Left lung (tissue), 4 donors: ENCODE measurements at regions not wholly inside any gene's neighbourhood (a gene's known extent, or its start where the extent isn't known, plus 50 kb on each side); places are given as distances from the start of the nearest gene placed in this dataset.

Source experiments
- ATAC-seq: fragments of 200-7000 bp; cut with Tn5 transposase; one replicate; pipeline ENCODE4 v1.9.1; 2020; ENCODE audit warnings: moderate library complexity
- DNase-seq, 4 donors: peaks; one replicate each; pipeline ENCODE4 v3.0.0-alpha.2; 2013 to 2020
- H3K27ac ChIP-seq, 2 donors: fragments of 200-600 bp; sonication (generic) in 1 of 2; one replicate each; pipeline versions ENCODE4 v1.5.0 to v1.8.0; 2020 to 2021
- H3K27me3 ChIP-seq, 2 donors: fragments of 200-600 bp; sonication (generic) in 1 of 2; one replicate each; pipeline versions ENCODE4 v1.5.0 to v1.8.0; 2020 to 2021
- H3K36me3 ChIP-seq, 2 donors: fragments of 200-600 bp; sonication (generic) in 1 of 2; one replicate each; pipeline versions ENCODE4 v1.5.0 to v1.8.0; 2020 to 2021
- H3K4me1 ChIP-seq, 2 donors: fragments of 200-600 bp; one replicate each; pipeline ENCODE4 v1.8.0; 2021
- H3K4me3 ChIP-seq, 2 donors: fragments of 200-600 bp; sonication (generic) in 1 of 2; one replicate each; pipeline versions ENCODE4 v1.5.0 to v1.8.0; 2020 to 2021; ENCODE audit warnings: mild to moderate bottlenecking in 1 of 2
- H3K9me3 ChIP-seq, 2 donors: fragments of 200-600 bp; sonication (generic) in 1 of 2; one replicate each; pipeline versions ENCODE4 v1.5.0 to v1.8.0; 2020 to 2021
- intact Hi-C, 2 donors: fragments of 100-400 bp; cut with DNase I; formaldehyde crosslinking; loops; one replicate each; pipeline versions ENCODE4 v1.11.2 to v1.14.2; 2022
- TF ChIP-seq, protein P1 (sequence below), 2 donors: fragments of 200-600 bp; sonication (generic) in 1 of 2; IDR thresholded peaks; one replicate each; pipeline versions ENCODE4 v1.5.0 to v1.8.0; 2021; ENCODE audit warnings: antibody characterized with exemption in 2 of 2
- donor health status: DM: no; HTN: yes; CAD: no.
- donor health status: DM: no; HTN: no; CAD: no.

GRCh38 chr6:147642458-147642857 lies 134.0 kb downstream of the SAMD5 start:
- Histone ChIP-seq H3K27me3 (no peaks in the 10 kb centered on the region), H3K36me3 (no peaks in the 10 kb centered on the region), H3K27ac (no peak overlapping the region), H3K4me3 (no peak overlapping the region), H3K4me1 (no peaks in the 10 kb centered on the region), H3K9me3 (no peaks in the 10 kb centered on the region)
- DNase-seq, result no peak
- intact Hi-C loops, result no loop called here
- TF ChIP-seq, protein P1, sequence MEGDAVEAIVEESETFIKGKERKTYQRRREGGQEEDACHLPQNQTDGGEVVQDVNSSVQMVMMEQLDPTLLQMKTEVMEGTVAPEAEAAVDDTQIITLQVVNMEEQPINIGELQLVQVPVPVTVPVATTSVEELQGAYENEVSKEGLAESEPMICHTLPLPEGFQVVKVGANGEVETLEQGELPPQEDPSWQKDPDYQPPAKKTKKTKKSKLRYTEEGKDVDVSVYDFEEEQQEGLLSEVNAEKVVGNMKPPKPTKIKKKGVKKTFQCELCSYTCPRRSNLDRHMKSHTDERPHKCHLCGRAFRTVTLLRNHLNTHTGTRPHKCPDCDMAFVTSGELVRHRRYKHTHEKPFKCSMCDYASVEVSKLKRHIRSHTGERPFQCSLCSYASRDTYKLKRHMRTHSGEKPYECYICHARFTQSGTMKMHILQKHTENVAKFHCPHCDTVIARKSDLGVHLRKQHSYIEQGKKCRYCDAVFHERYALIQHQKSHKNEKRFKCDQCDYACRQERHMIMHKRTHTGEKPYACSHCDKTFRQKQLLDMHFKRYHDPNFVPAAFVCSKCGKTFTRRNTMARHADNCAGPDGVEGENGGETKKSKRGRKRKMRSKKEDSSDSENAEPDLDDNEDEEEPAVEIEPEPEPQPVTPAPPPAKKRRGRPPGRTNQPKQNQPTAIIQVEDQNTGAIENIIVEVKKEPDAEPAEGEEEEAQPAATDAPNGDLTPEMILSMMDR (IDR thresholded peaks at IDR 0.05), result no peak
- no peak for ATAC-seq

DNA sequence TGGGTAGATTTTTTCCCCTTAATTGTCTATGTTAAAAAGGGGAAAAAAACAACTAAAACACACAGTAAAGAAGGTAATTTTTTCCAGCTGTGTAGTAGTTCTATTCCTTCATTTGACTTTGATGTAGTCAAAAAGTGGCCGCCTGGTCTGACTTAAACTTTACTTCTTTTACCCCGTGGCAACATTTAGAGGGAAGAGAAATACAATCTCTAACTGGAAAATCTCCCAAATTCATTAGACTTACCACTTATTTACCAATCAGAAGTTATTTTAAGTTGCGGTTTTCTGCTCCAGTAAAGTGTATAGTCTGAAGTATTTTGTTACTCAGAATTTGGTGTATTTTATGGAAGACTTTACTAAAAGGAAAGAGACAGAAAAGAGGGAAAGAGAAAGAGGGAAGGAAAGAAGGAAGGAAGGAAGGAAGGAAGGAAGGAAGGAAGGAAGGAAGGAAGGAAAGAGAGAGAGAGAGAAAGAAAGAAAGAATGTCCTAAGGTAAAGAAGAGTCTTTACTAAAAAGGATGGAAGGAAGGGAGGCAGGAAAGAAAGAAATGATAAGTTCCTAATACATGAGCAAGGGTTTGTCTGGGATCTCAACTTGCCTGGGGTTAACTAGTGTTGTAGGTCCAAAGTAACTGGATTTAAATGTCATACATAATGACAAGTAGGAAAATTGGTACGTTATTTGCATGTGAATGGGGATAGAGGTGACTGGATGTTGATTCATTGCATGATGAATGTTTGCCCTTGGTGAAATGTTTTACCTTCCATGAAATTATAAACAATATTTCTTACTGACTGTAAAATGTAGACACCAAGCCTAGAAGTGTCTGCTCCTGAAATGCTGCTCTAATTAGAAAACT lies 135.1 kb downstream of the SAMD5 start:
- DNase-seq (no peak), ATAC-seq (no peak)
- intact Hi-C loops, result no loop called here
- no peaks in the 10 kb centered on the region for H3K27me3 ChIP-seq
- H3K27ac ChIP-seq, result no peak overlapping the region
- TF ChIP-seq, protein P1 (IDR thresholded peaks at IDR 0.05), result no peak
- H3K9me3 ChIP-seq, result no peaks in the 10 kb centered on the region
- H3K4me1 ChIP-seq, result no peaks in the 10 kb centered on the region
- H3K36me3 ChIP-seq, result no peaks in the 10 kb centered on the region
- no peak overlapping the region for H3K4me3 ChIP-seq

GRCh38 chr6:147648916-147649315 lies 140.4 kb downstream of the SAMD5 start:
- TF ChIP-seq, protein P1 (IDR thresholded peaks at IDR 0.05), result no peak
- H3K36me3 ChIP-seq, result no peaks in the 10 kb centered on the region
- H3K27me3 ChIP-seq, result no peaks in the 10 kb centered on the region
- no peak overlapping the region for H3K27ac ChIP-seq
- intact Hi-C loops, result no loop called here
- no peaks in the 10 kb centered on the region for H3K4me1 ChIP-seq
- H3K4me3 ChIP-seq, result no peak overlapping the region
- no peaks in the 10 kb centered on the region for H3K9me3 ChIP-seq
- peak in 2 of 4 donors; percentile 35 to 48 for DNase-seq
- ATAC-seq, result no peak

DNA sequence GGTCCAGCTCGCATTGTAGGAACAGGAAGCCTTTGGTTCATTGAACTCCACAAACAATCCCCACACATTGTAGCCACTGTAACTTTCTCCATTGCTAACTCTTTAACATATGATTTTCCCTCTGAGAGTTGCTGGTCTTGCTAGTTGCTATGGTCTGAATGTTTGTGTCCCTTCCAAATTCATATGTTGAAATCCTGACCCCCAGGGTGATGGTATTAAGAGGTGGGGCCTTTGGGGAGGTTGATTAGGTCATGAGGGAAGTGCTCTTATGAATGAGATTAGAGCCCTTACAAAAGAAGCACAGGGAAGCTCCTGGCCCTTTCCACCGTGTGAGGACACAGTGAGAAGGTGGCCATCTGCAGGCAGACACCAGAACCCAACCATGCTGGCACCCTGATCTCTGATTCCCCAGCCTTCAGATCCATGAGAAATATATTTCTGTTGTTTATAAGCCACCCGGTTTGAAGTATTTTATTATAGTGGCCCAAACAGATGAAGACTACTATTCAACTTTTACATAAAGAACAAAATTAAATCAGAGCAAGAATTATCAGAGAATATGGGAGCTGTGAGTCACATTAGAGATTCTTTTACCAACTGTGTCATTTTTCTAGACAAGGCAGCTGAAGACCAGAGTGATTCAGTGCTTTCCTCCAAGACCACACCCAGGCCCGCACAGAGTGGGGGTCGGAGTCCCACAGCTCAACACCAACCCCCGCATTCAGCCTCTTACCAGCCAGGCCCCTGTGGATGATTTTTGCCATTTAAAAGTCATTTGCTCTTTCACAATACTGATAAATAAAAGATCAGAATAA lies 143.0 kb downstream of the SAMD5 start:
- no peak overlapping the region for H3K27ac ChIP-seq

More for the DNA sequence above, 143.0 kb downstream of the SAMD5 start:
- H3K9me3 ChIP-seq, result no peaks in the 10 kb centered on the region
- H3K27me3 ChIP-seq, result no peaks in the 10 kb centered on the region
- no peak overlapping the region for H3K4me3 ChIP-seq
- H3K4me1 ChIP-seq, result no peaks in the 10 kb centered on the region
- DNase-seq (peak in 2 of 4 donors; percentile 47 to 62), ATAC-seq (peak; percentile 66)
- intact Hi-C loops, result no loop called here
- TF ChIP-seq, protein P1 (IDR thresholded peaks at IDR 0.05), result no peak
- no peaks in the 10 kb centered on the region for H3K36me3 ChIP-seq
